ENCODE measurements at regions not wholly inside any gene's neighbourhood (a gene's known extent, or its start where the extent isn't known, plus 50 kb on each side); places are given as distances from the start of the nearest gene placed in this dataset.
"Not testable (repeated sequence)": the region's sequence is repeated elsewhere in the genome, so short reads cannot be mapped to it uniquely, and the experiment has no call there.

DNA sequence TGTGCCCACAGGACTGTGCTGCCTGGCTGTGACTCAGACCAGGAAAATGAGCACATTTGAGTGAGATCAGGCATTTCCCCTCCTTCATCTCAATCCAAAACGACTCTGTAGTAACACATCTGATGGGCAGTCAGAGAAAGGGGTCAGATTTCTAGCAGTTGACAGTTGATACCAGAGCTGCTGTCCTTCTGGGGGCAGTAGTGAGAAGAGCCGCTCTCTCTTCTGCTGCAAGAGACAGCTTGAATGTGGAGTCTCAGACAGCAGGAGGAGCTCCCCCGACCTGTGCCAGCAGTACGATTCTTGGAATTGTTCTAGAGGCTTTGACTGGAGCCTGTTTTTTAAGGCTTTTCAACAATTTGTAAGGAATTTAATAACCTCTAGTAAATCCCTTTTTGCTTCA, 1413.7 kb downstream of the RPIA start:
- TF ChIP-seq, protein P1, sequence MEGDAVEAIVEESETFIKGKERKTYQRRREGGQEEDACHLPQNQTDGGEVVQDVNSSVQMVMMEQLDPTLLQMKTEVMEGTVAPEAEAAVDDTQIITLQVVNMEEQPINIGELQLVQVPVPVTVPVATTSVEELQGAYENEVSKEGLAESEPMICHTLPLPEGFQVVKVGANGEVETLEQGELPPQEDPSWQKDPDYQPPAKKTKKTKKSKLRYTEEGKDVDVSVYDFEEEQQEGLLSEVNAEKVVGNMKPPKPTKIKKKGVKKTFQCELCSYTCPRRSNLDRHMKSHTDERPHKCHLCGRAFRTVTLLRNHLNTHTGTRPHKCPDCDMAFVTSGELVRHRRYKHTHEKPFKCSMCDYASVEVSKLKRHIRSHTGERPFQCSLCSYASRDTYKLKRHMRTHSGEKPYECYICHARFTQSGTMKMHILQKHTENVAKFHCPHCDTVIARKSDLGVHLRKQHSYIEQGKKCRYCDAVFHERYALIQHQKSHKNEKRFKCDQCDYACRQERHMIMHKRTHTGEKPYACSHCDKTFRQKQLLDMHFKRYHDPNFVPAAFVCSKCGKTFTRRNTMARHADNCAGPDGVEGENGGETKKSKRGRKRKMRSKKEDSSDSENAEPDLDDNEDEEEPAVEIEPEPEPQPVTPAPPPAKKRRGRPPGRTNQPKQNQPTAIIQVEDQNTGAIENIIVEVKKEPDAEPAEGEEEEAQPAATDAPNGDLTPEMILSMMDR (IDR thresholded peaks at IDR 0.05 in 8 of 11, conservative IDR thresholded peaks at IDR 0.05 in 3 of 11): not testable (repeated sequence)
- not testable (repeated sequence) for TF ChIP-seq POLR2A (IDR thresholded peaks at IDR 0.05)
